ENCODE measurements at regions not wholly inside any gene's neighbourhood (a gene's known extent, or its start where the extent isn't known, plus 50 kb on each side); places are given as distances from the start of the nearest gene placed in this dataset.

GRCh38 chr1:95438218-95438948 lies 204.4 kb downstream of the RWDD3 start:
- BruUV-seq (replicated peaks), result no TSS peak
- Histone ChIP-seq H3K27me3 (ENCODE audit: control insufficient read depth in 2 of 2, insufficient read depth in 2 of 2, low read length in 2 of 2) (no peaks in the 10 kb centered on the region), H3K4me1 (replicated peaks in 1 of 2; ENCODE audit: control insufficient read depth in 2 of 2, insufficient read depth in 2 of 2, low read length in 2 of 2) (no peaks in the 10 kb centered on the region), H3K9me3 (replicated peaks; ENCODE audit: control insufficient read depth, insufficient read depth, low read depth, low read length) (no peaks in the 10 kb centered on the region), H3K36me3 (ENCODE audit: control insufficient read depth, insufficient read depth, low read length) (no peaks in the 10 kb centered on the region), H3K27ac (ENCODE audit: extremely low read depth, low read depth, low read length) (no peak overlapping the region), H2AFZ (ENCODE audit: low read depth, low read length) (no peak overlapping the region), H3K4me3 (no peak overlapping the region), H3K4me2 (ENCODE audit: insufficient read depth, low read length) (no peak overlapping the region), H3K9ac (ENCODE audit: insufficient read depth in 1 of 2, low read depth in 2 of 2, low read length in 2 of 2) (no peak overlapping the region), H4K20me1 (replicated peaks; ENCODE audit: control insufficient read depth, insufficient read depth, low read length) (no peaks in the 10 kb centered on the region), H3K9me1 (ENCODE audit: control insufficient read depth, insufficient read depth, low read length) (no peaks in the 10 kb centered on the region), H3K79me2 (ENCODE audit: control insufficient read depth, insufficient read depth, low read length) (no peaks in the 10 kb centered on the region)
- DNase-seq (ENCODE audit: extremely low read depth in 1 of 4, low spot score in 3 of 4), result no peak
- TF ChIP-seq SMC3 (conservative IDR thresholded peaks at IDR 0.05; ENCODE audit: insufficient read depth, low read depth, low read length) (no peak), SP1 (CRISPR knock-in tag; IDR thresholded peaks at IDR 0.05) (no peak), KDM2B (CRISPR knock-in tag; IDR thresholded peaks at IDR 0.05) (no peak), EHMT2 (IDR thresholded peaks at IDR 0.05) (no peak), PCBP2 (IDR thresholded peaks at IDR 0.05; ENCODE audit: low read depth, low read length, poor library complexity, severe bottlenecking) (no peak), SP2 (IDR thresholded peaks at IDR 0.05; ENCODE audit: extremely low read depth, low read depth, low read length, poor library complexity, severe bottlenecking) (no peak), HNRNPUL1 (IDR thresholded peaks at IDR 0.05; ENCODE audit: low read length) (no peak), ZNF639 (CRISPR knock-in tag; conservative IDR thresholded peaks at IDR 0.05 in 1 of 2, IDR thresholded peaks at IDR 0.05 in 1 of 2) (no peak), ZNF436 (CRISPR knock-in tag; IDR thresholded peaks at IDR 0.05) (no peak), RBM34 (IDR thresholded peaks at IDR 0.05; ENCODE audit: borderline replicate concordance, insufficient read depth, low read length) (no peak)
- intact Hi-C loops (cut with micrococcal nuclease), result no loop called here
- ChIA-PET POLR2A (no interaction called here), CTCF (ENCODE audit: low intra/inter-chr PET ratio) (no interaction called here)
- 0% methylated on average over 4 of the region's 4 CpGs for WGBS (ENCODE audit: insufficient coverage, low coverage, missing lambda C conversion rate)
- no peak for ATAC-seq
- in situ Hi-C loops (cut with MboI), result no loop called here
- FAIRE-seq, result no peak
